NCI-H2196 (cell line): ENCODE measurements at regions not wholly inside any gene's neighbourhood (a gene's known extent, or its start where the extent isn't known, plus 50 kb on each side); places are given as distances from the start of the nearest gene placed in this dataset.
"Not testable (repeated sequence)": the region's sequence is repeated elsewhere in the genome, so short reads cannot be mapped to it uniquely, and the experiment has no call there.

ENCODE experiments used
- DNase-seq: peaks from one replicate; lab custom pipeline; 2025; ENCODE audit not compliant: unreplicated experiment; lab: John Stamatoyannopoulos, UW

GRCh38 chr18:66011916-66012315 lies 261.1 kb downstream of the CDH7 start:
- no peak for DNase-seq

DNA sequence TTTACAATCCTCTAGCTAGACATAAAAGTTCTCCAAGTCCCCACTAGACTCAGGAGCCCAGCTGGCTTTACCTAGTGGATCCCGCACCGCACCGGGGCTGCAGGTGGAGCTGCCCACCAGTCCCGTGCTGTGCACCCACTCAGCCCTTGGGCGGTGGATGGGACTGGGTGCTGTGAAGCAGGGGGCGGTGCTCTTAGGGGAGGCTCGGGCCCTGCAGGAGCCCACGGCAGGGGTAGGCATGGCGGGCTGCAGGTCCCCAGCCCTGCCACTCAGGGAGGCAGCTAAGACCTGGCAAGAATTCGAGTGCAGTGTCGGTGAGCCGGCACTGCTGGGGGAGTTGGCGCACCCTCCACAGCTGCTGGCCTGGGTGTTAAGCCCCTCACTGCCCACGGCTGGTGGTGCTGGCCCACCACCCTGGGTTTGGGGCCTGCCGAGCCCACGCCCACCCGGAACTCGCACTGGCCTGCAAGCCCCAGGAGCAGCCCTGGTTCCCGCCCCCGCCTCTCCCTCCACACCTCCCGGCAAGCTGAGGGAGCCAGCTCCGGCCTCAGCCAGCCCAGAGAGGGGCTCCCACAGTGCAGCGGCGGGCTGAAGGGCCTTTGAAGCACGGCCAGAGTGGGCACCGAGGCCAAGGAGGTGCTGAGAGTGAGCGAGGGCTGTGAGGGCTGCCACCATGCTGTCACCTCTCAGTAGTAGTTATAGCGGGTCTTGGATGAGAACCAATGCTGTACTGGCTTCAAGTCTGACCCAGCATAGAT lies 255.2 kb downstream of the CDH7 start:
- DNase-seq = no peak

GRCh38 chr18:65998971-65999700 lies 248.3 kb downstream of the CDH7 start:
- DNase-seq = not testable (repeated sequence)

- DNase-seq = no peak
Observed at GRCh38 chr18:65995206-65995605, 244.4 kb downstream of the CDH7 start.

DNA sequence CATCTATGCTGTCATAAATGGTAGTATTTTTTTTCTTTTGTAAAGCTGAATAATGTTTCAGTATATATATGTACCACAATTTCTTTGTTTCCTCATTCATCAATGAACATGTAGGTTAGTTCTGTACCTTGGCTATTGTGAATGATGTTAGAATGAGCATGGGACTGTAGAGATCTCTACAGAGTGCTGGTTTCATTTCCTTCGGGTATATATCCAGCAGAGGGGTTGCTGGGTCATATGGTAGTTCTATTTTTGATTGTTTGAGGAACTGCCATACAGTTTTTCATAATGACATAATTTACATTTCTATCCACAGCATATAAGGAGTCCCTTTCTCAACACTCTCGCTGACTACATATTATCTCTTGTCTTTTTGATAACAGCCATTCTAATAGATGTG lies 243.5 kb downstream of the CDH7 start:
- no peak for DNase-seq

DNA sequence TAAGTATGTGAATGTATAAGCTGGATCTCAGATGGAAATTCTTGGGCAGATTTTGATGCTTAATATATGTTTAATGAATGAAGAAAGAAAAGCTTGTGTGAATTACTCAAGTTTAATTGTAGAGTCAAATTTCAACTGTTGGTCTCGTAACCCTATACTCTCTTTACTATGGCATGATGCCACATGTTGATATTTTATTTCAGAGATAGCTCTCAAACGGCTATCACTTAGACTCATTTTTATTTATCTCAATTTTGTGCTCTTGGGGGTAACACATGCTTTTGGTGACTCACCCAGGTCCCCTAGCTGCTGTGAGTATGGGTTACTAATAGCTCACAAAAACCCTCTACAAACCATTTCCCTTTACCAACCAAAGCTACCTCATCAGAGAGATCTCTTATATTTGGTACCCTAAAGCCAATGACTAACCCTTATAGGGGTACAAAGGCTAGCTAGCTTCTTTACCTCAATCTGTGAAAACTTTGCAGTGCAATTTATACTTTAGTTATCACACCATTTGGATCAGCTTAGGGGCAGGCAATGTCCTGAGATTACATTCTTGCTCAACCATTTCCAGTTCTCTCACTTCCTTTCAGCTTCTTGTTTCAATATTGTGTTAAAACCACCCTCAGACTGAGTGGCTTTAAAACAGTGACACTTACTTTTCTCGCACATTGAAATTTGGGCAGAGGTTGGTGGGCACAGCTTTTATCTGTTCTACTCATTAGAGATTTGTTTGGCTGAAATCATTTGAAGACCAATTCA lies 240.3 kb downstream of the CDH7 start:
- DNase-seq = no peak

GRCh38 chr18:65990174-65990690 lies 239.4 kb downstream of the CDH7 start:
- no peak for DNase-seq

- no peak for DNase-seq
Observed at GRCh38 chr18:65988972-65989371, 238.2 kb downstream of the CDH7 start.

- no peak for DNase-seq
Observed at GRCh38 chr18:65988386-65988785, 237.6 kb downstream of the CDH7 start.

DNA sequence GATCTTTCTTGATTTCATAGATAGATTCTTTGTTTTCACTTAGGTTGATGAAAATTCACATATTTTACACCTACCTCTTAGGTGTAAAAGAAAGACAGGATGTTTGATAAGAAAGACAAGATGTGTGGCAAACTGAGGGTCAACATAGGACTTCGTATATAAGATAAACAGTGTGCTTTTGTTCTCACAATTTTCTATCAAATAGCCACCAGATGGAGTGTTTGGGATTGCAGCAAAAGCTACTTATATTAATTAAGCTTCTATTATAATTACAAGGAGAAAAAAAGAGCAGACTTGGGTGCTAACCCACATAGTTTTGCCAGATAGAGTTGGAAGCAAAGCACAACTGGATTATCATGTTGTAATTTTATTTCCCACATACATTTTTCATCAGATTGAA lies 232.9 kb downstream of the CDH7 start:
- DNase-seq = no peak

- no peak for DNase-seq
Observed at GRCh38 chr18:65975536-65975935, 224.7 kb downstream of the CDH7 start.

- no peak for DNase-seq
Observed at GRCh38 chr18:65974758-65975157, 223.9 kb downstream of the CDH7 start.

DNA sequence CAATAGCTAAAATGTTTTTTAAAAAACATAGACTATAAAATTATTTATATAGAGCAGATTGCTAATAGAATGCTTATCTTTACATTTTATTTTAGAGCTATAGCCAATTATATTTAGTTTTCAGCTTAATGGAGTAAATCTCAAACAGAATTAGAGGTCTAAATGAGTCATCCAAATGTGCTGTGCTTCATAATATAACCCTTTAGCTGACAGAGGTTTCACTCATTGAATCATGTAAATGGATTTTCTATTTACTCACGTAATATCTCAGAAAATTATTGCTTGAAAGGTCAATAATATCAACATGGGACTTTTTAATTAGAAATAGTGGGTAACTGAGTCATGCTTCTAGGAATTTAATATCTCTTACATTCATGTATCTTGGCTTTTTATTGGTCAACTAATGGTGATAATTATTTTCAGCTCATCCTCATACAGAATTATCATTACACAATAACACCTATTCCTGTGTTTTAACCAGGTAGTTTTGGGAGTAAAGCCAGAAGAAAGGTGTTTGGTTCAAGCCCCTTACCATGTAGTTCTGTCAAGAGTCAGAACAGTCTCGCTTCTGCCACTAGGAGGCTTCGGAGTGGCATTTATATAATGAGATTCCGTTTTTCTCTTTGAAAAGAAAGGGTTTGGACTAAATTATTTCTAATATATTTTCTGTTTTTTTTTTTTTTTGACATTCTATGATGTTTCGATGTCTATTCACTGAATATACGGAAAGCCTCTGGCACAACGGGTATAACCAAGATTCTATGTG lies 217.6 kb downstream of the CDH7 start:
- DNase-seq = no peak

DNA sequence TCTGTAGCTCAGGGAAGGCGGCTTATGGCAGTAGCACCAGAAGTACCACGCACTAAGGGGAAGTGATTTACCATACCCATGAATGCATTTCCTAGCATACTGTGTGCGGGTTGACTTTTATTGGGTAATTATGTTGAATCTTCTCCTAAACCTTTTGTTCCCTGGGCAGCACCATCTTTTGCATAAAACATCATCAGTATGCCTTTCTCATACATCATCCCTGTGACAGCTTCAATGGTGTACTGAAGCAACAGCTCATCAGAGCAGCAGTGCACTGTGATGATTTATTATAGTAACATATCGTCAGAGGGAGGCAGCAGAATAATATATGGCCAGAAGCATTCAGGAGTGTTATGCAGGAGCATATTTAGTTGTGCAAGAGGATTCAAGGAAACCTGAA lies 204.9 kb downstream of the CDH7 start:
- DNase-seq = no peak

DNA sequence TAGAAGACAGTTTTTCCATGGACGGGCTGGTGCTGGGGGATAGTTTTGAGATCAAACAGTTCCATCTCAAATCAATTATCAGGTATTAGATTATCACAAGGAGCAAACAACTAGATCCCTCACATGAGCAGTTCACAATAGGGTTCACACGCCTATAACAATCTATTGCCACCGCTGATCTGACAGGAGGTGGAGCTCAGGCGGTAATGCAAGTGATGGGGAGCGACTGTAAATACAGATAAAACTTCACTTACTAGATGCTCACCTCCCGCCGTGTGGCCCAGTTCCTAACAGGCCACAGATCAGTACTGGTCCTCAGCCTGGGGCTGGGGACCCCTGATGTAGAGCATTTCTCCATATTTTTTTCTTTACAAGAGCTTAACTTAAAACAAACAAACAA lies 203.6 kb downstream of the CDH7 start:
- no peak for DNase-seq

- DNase-seq = no peak
Observed at GRCh38 chr18:65946777-65947176, 196.0 kb downstream of the CDH7 start.

- no peak for DNase-seq
Observed at GRCh38 chr18:65943268-65943667, 192.5 kb downstream of the CDH7 start.

- DNase-seq = no peak
Observed at GRCh38 chr18:65942854-65943253, 192.0 kb downstream of the CDH7 start.

GRCh38 chr18:65942104-65942503 lies 191.3 kb downstream of the CDH7 start:
- DNase-seq = no peak

GRCh38 chr18:65941482-65941881 lies 190.7 kb downstream of the CDH7 start:
- DNase-seq = no peak
